KOPT-K1 (cell line): ENCODE measurements at regions not wholly inside any gene's neighbourhood (a gene's known extent, or its start where the extent isn't known, plus 50 kb on each side); places are given as distances from the start of the nearest gene placed in this dataset.

Experiments used
- H3K27ac ChIP-seq: fragments of 200-600 bp; sonication (generic); 2 replicates; pipeline ENCODE4 v1.5.1; 2016; ENCODE audit warnings: antibody characterized with exemption, mild to moderate bottlenecking, low read depth, low read length; ENCODE audit not compliant: poor library complexity, severe bottlenecking
- H3K36me3 ChIP-seq: fragments of 200-600 bp; sonication (generic); 2 replicates; pipeline ENCODE4 v1.5.1; 2017; ENCODE audit warnings: antibody characterized with exemption, mild to moderate bottlenecking, low read length, moderate library complexity; ENCODE audit not compliant: insufficient read depth
- H3K9me3 ChIP-seq: fragments of 200-600 bp; sonication (generic); 2 replicates; pipeline ENCODE4 v1.5.1; 2017; ENCODE audit warnings: antibody characterized with exemption, low read length, mild to moderate bottlenecking; ENCODE audit not compliant: insufficient read depth, poor library complexity, severe bottlenecking

DNA sequence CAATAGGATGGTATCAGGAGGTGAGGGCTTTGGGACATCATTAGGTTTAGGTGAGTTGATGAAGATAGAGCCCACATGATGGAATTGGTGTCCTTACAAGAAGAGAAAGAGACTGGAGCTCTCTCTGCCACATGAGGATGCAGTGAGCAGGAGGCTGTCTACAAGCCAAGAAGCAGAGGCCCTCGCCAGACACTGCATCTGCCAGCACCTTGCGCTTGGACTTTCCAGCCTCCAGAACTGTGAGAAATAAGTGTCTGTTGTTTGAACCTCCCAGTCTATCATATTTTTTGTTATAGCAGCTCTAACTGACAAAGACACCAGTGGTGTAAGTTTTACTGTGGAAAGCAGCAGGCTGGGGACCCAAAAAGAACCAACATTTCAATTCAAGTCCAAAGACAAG is 571.1 kb upstream of the ID2 start:
- Histone ChIP-seq H3K36me3 (no peaks in the 10 kb centered on the region), H3K9me3 (no peaks in the 10 kb centered on the region), H3K27ac (no peak overlapping the region)

GRCh38 chr2:8111193-8111592 is 570.7 kb upstream of the ID2 start:
- Histone ChIP-seq H3K27ac (no peak overlapping the region), H3K9me3 (no peaks in the 10 kb centered on the region), H3K36me3 (no peaks in the 10 kb centered on the region)

DNA sequence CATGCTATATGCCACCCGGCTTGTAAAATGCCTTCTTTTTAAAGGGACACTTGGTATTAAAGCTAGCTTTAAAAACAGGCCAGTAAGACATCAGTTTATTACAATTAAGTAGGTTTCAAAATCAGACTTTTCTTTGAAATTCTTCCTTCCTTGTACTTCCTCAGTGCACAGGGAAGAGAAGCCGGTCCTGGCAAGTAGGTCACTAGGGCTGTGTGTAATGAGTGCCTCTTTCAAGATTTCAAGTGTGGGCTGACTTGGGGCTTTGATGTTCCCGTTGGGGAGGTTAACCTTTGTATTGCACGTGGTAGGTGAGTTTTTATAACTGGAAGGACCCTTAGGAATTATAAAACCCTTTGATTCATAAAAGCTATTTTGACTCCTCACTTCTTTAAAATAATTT is 566.4 kb upstream of the ID2 start:
- no peak overlapping the region for H3K27ac ChIP-seq
- H3K9me3 ChIP-seq, result no peaks in the 10 kb centered on the region
- H3K36me3 ChIP-seq, result no peaks in the 10 kb centered on the region

DNA sequence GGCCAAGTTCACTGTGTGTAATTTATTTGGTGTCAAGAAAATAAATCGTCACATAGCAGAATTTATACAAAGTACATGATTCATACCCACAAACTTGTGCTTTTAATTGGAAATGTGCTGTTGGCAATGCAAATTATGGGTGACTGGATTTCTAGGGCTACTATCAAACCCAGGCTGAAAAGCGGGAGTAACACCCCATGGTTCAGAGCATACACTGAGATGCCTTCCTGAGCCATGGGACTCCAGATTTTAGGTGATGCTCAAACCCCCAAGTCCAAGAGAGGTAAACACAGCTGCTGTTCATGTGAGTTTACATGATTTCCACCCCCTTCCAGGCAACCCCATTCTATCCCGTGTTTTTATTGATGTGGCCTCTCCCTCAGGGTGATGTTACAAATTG is 565.9 kb upstream of the ID2 start:
- Histone ChIP-seq H3K36me3 (no peaks in the 10 kb centered on the region), H3K9me3 (no peaks in the 10 kb centered on the region), H3K27ac (no peak overlapping the region)

DNA sequence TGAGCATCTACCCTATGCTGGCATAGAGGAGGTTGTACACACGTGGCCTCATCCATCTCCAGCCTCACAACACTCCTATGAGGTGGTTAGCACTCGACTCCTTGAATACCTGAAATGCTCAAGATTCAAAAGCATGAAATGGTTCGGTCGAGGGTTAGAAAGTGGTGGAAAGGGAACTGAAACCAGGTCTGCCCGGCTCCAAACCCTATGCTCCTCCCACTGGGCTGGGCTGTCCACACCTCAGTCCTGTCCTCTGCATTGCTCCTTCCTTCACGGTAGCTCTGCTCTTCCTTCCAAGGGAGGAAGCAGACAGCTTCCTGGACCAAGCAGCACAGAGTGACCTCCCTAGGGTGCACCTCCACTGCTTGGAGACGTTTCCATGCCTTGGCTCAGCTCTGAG is 565.2 kb upstream of the ID2 start:
- Histone ChIP-seq H3K9me3 (no peaks in the 10 kb centered on the region), H3K36me3 (no peaks in the 10 kb centered on the region), H3K27ac (no peak overlapping the region)

- Histone ChIP-seq H3K27ac (no peak overlapping the region), H3K9me3 (no peaks in the 10 kb centered on the region), H3K36me3 (no peaks in the 10 kb centered on the region)
Measured at GRCh38 chr2:8118940-8119781, 562.7 kb upstream of the ID2 start.

DNA sequence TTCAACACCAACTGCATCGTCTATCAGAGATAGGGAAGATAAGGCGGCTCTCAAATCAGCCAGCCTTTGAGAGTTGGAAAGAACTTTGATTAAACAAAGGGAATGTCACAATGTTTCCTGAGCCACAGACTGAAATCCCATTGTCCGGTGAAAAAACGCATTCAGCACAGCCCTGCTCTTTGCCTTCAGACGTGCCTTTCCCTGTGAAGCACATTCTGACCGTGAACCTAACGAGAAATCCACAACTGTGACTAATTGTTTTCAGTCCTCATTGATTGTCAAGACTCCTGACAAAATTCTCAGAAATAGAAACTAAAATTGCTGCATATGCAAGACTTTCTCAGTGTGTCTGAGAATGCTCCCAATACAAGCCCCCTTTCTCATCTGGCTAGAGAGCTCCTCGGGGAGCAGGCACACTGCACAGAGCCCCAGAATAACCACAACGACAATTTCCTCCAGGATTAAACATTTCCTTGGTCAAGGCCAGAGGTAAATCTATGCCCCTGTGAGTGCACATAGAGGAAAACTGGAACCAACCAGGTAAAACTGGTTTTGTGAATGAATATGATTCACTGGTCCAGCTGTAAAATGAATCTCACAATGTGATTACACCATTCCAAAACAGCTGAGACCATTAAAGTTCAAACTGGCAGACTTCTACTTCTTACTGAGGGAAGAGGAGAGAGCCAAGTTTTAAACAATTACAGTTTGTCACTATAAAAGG is 561.9 kb upstream of the ID2 start:
- Histone ChIP-seq H3K27ac (no peak overlapping the region), H3K9me3 (no peaks in the 10 kb centered on the region), H3K36me3 (no peaks in the 10 kb centered on the region)

GRCh38 chr2:8120506-8120860 is 561.4 kb upstream of the ID2 start:
- no peaks in the 10 kb centered on the region for H3K36me3 ChIP-seq
- H3K27ac ChIP-seq, result no peak overlapping the region
- H3K9me3 ChIP-seq, result no peaks in the 10 kb centered on the region

DNA sequence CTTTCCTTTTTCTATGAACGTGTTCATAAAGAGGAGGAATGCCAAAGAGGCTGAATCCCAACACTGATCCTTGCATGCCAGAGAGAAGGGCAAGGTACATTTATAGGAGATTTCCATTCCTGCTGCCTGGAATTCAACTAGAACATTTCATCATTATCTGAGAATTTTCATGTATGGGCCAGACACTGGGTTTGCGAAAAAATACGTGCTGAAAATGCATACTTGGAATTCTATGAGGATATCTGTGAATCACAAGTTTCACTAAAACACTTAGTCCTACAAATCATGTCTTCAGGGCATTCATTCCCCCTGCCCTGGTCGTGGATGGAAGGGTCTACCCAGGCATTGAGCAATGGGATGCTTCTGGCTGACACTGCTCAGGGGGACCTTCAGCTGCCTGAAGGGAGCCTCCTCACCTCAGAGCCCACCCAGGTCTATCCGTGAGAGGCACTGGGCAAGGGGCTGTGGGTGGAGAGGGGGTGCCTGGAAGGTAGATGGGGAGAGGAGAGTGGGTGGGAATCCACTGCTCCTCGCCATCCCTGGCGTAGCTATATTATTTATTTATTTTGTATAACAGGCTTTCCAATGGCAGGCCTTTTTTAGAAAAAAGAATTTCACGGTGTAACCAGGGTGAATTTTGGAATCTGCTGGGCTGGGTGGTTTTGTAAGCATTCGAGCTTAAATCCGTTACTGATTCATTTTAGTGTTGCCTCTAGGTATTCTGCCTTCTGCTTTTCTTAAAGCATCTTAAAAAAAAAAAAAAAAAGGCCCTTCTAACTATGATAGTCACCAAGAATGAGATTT is 560.6 kb upstream of the ID2 start:
- Histone ChIP-seq H3K27ac (no peak overlapping the region), H3K36me3 (no peaks in the 10 kb centered on the region), H3K9me3 (no peaks in the 10 kb centered on the region)

DNA sequence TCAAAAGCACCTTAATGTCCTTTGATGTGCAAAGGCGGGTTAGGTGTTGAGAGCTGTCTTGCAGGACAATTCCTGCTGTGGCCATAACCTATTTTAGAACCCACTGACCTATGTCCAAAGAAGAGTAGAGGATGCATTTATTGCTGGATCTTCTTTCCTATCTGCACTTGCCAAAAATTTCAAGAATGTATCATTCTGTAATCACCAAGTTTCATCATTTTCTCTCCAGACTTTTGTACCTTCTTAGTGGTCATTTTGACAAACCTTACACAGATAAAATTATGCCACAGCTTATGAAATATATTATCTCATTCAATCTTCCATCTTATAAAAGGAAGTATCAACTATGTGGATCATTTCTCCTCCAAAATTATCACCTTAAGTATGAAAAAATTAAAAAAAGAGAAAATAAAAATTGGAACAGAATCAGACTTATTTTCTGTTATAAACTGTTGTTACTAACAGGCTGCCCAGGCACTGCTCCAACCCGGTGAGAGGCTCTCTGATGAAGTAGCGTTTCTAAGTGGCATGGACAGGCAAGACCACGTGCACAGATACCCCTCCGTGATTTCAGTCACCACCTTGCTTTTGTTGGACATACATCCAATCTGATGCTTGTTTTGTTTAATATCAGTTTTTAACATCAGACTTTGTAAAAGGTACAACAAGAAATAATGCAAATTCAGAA is 559.9 kb upstream of the ID2 start:
- no peaks in the 10 kb centered on the region for H3K36me3 ChIP-seq
- H3K27ac ChIP-seq, result no peak overlapping the region
- no peaks in the 10 kb centered on the region for H3K9me3 ChIP-seq

- Histone ChIP-seq H3K27ac (no peak overlapping the region), H3K9me3 (no peaks in the 10 kb centered on the region)
Measured at GRCh38 chr2:8122520-8122919, 559.3 kb upstream of the ID2 start.

GRCh38 chr2:8123464-8123863 is 558.4 kb upstream of the ID2 start:
- H3K9me3 ChIP-seq, result no peaks in the 10 kb centered on the region
- no peak overlapping the region for H3K27ac ChIP-seq
- no peaks in the 10 kb centered on the region for H3K36me3 ChIP-seq

More at GRCh38 chr2:8122520-8122919, 559.3 kb upstream of the ID2 start:
- H3K36me3 ChIP-seq, result no peaks in the 10 kb centered on the region

DNA sequence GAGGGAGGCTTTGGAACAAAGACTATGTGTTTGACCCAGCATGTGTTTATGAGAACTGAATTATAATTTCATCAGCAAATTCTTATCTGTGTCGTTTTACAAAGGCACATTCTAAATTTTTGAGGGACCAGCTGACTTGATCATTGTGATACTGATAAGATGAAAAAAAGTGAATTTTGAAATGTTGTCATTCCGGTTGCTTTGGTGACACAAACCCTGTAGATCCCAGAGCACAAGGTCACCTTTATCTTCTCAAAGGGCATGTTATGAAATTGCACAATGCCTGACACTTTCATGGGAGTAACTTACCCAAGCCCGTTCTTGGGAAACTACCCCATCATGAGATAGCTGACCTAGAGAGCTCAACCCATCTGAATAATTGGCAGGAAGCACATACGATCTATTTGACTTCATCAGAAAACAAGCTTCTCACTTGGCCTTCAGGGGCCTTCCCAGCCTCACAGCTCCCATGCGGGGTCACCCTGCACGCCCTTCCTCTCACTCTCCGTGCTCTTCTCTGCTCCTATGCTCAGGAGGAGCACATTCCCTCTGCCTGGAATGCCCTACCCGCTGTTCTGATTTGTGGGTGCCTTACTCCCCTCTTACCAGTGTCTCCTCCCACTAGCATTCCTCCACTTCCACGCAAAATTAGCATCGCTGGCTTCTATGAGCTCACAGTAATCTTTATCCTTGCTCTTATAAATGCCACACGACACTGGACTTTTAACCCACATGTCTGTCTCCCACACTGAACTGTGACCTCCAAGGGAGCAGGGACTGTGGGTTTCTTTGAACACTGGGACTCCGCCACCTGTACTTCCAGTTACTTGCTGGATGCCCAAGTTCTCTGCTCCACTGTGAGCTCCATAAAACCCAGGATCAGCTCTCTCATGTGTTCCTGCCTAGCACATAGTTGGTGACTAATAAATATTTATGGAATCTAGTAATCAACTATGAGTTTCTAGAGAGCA is 555.8 kb upstream of the ID2 start:
- no peak overlapping the region for H3K27ac ChIP-seq
- H3K36me3 ChIP-seq, result no peaks in the 10 kb centered on the region
- H3K9me3 ChIP-seq, result no peaks in the 10 kb centered on the region

- H3K9me3 ChIP-seq, result no peaks in the 10 kb centered on the region
- no peaks in the 10 kb centered on the region for H3K36me3 ChIP-seq
- no peak overlapping the region for H3K27ac ChIP-seq
Measured at GRCh38 chr2:8126783-8127182, 555.1 kb upstream of the ID2 start.
